IMR-90 (cell line): ENCODE measurements at regions not wholly inside any gene's neighbourhood (a gene's known extent, or its start where the extent isn't known, plus 50 kb on each side); places are given as distances from the start of the nearest gene placed in this dataset.

Experiments
- ATAC-seq: fragments of 200-7000 bp; cut with Tn5 transposase; 2 replicates; pipeline ENCODE4 v1.9.1; 2020; ENCODE audit warnings: low read depth, mild to moderate bottlenecking, moderate library complexity
- BruUV-seq: library from RNA; stranded (reverse); fragments of 400-500 nt; replicated peaks from 2 replicates; lab custom pipeline; 2021; lab: Mats Ljungman, UMichigan
- CTCF ChIA-PET: fragments of 300-600 bp; formaldehyde crosslinking; extraction: SDS; loops from one replicate; lab custom pipeline; 2021; ENCODE audit warnings: antibody characterized with exemption; lab: Yijun Ruan, JAX
- POLR2A ChIA-PET: fragments of 300-600 bp; sonication (Branson Sonifier 250); formaldehyde crosslinking; loops from one replicate; lab custom pipeline; 2022; ENCODE audit warnings: antibody characterized with exemption; ENCODE audit not compliant: unreplicated experiment; lab: Charles Lee
- DNase-seq: peaks from one replicate; pipeline ENCODE4 v3.0.0; 2013
- H2AFZ ChIP-seq: replicated peaks from 2 replicates; pipeline ENCODE3; 2013; ENCODE audit warnings: low read length, mild to moderate bottlenecking; ENCODE audit not compliant: poor library complexity
- H2AK5ac ChIP-seq: 2 replicates; pipeline ENCODE4 v1.6.1; 2013; ENCODE audit warnings: low read depth, low read length, inconsistent platforms
- H2AK9ac ChIP-seq: replicated peaks from 2 replicates; pipeline ENCODE3; 2013; ENCODE audit warnings: mild to moderate bottlenecking, low read depth, low read length, moderate library complexity; ENCODE audit not compliant: poor library complexity
- H2BK120ac ChIP-seq: 2 replicates; pipeline ENCODE4 v1.6.1; 2013; ENCODE audit warnings: low read depth, low read length, inconsistent platforms
- H2BK15ac ChIP-seq: 3 replicates; pipeline ENCODE4 v1.6.1; 2013; ENCODE audit warnings: low read depth, low read length, inconsistent platforms
- H2BK20ac ChIP-seq: 2 replicates; pipeline ENCODE4 v1.6.1; 2013; ENCODE audit warnings: low read depth, mild to moderate bottlenecking, inconsistent platforms, low read length, moderate library complexity
- H2BK5ac ChIP-seq: 2 replicates; pipeline ENCODE4 v1.6.1; 2013; ENCODE audit warnings: mild to moderate bottlenecking, low read depth, low read length, inconsistent platforms; ENCODE audit not compliant: poor library complexity, severe bottlenecking
- H3K14ac ChIP-seq: replicated peaks from 2 replicates; pipeline ENCODE4 v1.6.1; 2013; ENCODE audit warnings: low read depth, low read length, inconsistent platforms
- H3K18ac ChIP-seq: 2 replicates; pipeline ENCODE4 v1.6.1; 2013; ENCODE audit warnings: low read depth, low read length, control low read depth
- H3K23ac ChIP-seq: 2 replicates; pipeline ENCODE4 v1.6.1; 2013; ENCODE audit warnings: low read depth, low read length, inconsistent platforms
- H3K27ac ChIP-seq: 2 replicates; pipeline ENCODE4 v1.5.1; 2013; ENCODE audit warnings: mild to moderate bottlenecking, control low read depth, low read length; ENCODE audit not compliant: insufficient read depth
- H3K27me3 ChIP-seq: 2 replicates; pipeline ENCODE4 v1.6.1; 2013; ENCODE audit warnings: low read length; ENCODE audit not compliant: control insufficient read depth, insufficient read depth
- H3K36me3 ChIP-seq: 2 replicates; pipeline ENCODE4 v1.6.1; 2013; ENCODE audit warnings: low read length, mixed read lengths; ENCODE audit not compliant: control insufficient read depth, insufficient read depth
- H3K4ac ChIP-seq: 2 replicates; pipeline ENCODE4 v1.6.1; 2013; ENCODE audit warnings: low read depth, low read length, inconsistent platforms
- H3K4me1 ChIP-seq: 2 replicates; pipeline ENCODE4 v1.6.1; 2013; ENCODE audit warnings: low read length, mixed read lengths; ENCODE audit not compliant: control insufficient read depth, insufficient read depth
- H3K4me2 ChIP-seq: 2 replicates; pipeline ENCODE4 v1.6.1; 2013; ENCODE audit warnings: low read depth, mild to moderate bottlenecking, control low read depth, low read length, moderate library complexity
- H3K4me3 ChIP-seq: 2 replicates; pipeline ENCODE4 v1.5.1; 2013; ENCODE audit warnings: low read depth, mild to moderate bottlenecking, control low read depth, low read length, moderate library complexity; ENCODE audit not compliant: insufficient read depth
- H3K56ac ChIP-seq: 2 replicates; pipeline ENCODE4 v1.6.1; 2013; ENCODE audit warnings: low read length, inconsistent platforms; ENCODE audit not compliant: insufficient read depth; ENCODE audit errors: extremely low read depth
- H3K79me1 ChIP-seq, 2 experiments: 2 replicates each; pipeline ENCODE4 v1.6.1; 2013; ENCODE audit warnings: low read length in 2 of 2, inconsistent platforms in 1 of 2, low read depth in 1 of 2
- H3K9ac ChIP-seq: 2 replicates; pipeline ENCODE4 v1.6.1; 2013; ENCODE audit warnings: low read depth, low read length, control low read depth
- H3K9me1 ChIP-seq: 2 replicates; pipeline ENCODE4 v1.6.1; 2013; ENCODE audit warnings: low read length, inconsistent platforms; ENCODE audit not compliant: insufficient read depth
- H3K9me3 ChIP-seq: 2 replicates; pipeline ENCODE4 v1.6.1; 2013; ENCODE audit warnings: low read length; ENCODE audit not compliant: control insufficient read depth, insufficient read depth
- H4K20me1 ChIP-seq: 2 replicates; pipeline ENCODE4 v1.6.1; 2013; ENCODE audit warnings: low read length, inconsistent platforms; ENCODE audit not compliant: insufficient read depth
- H4K5ac ChIP-seq: 2 replicates; pipeline ENCODE4 v1.6.1; 2013; ENCODE audit warnings: mild to moderate bottlenecking, low read depth, low read length, control low read depth
- H4K8ac ChIP-seq, 2 experiments: 2 replicates each; pipeline ENCODE4 v1.6.1; 2013; ENCODE audit warnings: low read depth in 2 of 2, low read length in 2 of 2, control low read depth in 1 of 2, inconsistent platforms in 1 of 2
- H4K91ac ChIP-seq: 2 replicates; pipeline ENCODE4 v1.6.1; 2013; ENCODE audit warnings: low read depth, low read length, inconsistent platforms; ENCODE audit not compliant: insufficient read depth
- BHLHE40 ChIP-seq: fragments of 150-350 bp; IDR thresholded peaks from 2 replicates; pipeline ENCODE4 v1.6.1; 2016; ENCODE audit warnings: mild to moderate bottlenecking, low read depth, low read length
- CEBPB ChIP-seq: IDR thresholded peaks from 2 replicates; pipeline ENCODE4 v1.6.1; 2012; ENCODE audit warnings: low read depth, low read length, improper control_type of control experiment
- CTCF ChIP-seq: conservative IDR thresholded peaks from 2 replicates; pipeline ENCODE4 v1.5.1; 2012; ENCODE audit warnings: mild to moderate bottlenecking, low read depth, low read length, improper control_type of control experiment
- ELK1 ChIP-seq: fragments of 150-350 bp; IDR thresholded peaks from 2 replicates; pipeline ENCODE4 v1.6.1; 2016; ENCODE audit warnings: low read depth, mild to moderate bottlenecking, low read length, moderate library complexity, borderline replicate concordance
- FOS ChIP-seq: fragments of 150-350 bp; IDR thresholded peaks from 2 replicates; pipeline ENCODE4 v1.6.1; 2016; ENCODE audit warnings: low read depth, low read length
- MAZ ChIP-seq: IDR thresholded peaks from 2 replicates; pipeline ENCODE4 v1.6.1; 2012; ENCODE audit warnings: low read depth, mild to moderate bottlenecking, low read length, improper control_type of control experiment, moderate library complexity, borderline replicate concordance
- MXI1 ChIP-seq: IDR thresholded peaks from 2 replicates; pipeline ENCODE4 v1.6.1; 2012; ENCODE audit warnings: low read depth, mild to moderate bottlenecking, low read length, moderate library complexity, borderline replicate concordance
- POLR2A ChIP-seq: IDR thresholded peaks from 2 replicates; pipeline ENCODE4 v1.6.1; 2012; ENCODE audit warnings: mild to moderate bottlenecking, low read depth, low read length
- RAD21 ChIP-seq: IDR thresholded peaks from 2 replicates; pipeline ENCODE4 v1.6.1; 2012; ENCODE audit warnings: low read length, improper control_type of control experiment
- RCOR1 ChIP-seq: IDR thresholded peaks from 2 replicates; pipeline ENCODE4 v1.6.1; 2012; ENCODE audit warnings: mild to moderate bottlenecking, low read length, improper control_type of control experiment; ENCODE audit not compliant: insufficient replicate concordance
- USF2 ChIP-seq: fragments of 150-350 bp; IDR thresholded peaks from 2 replicates; pipeline ENCODE4 v1.6.1; 2017; ENCODE audit warnings: mild to moderate bottlenecking, antibody characterized with exemption, low read length, low read depth
- WGBS, 2 experiments: methylation state at CpG; one replicate each; pipeline versions ENCODE4 v1.1.5 to v1.1.7; 2013; ENCODE audit warnings: missing lambda C conversion rate in 2 of 2; ENCODE audit not compliant: insufficient read length in 1 of 2; ENCODE audit errors: extremely low coverage in 2 of 2; 5-methylcytosine and 5-hydroxymethylcytosine counted together
- dilution Hi-C: fragments of 300-500 bp; cut with HindIII; formaldehyde crosslinking; loops from one replicate; pipeline ENCODE4 v1.14.3; 2018; ENCODE audit warnings: low sequenced_read_pairs; ENCODE audit not compliant: unreplicated experiment
- in situ Hi-C: fragments of 300-500 bp; cut with MboI; formaldehyde crosslinking; loops from 3 replicates; pipeline ENCODE4 v1.14.3; 2019; ENCODE audit warnings: low sequenced_read_pairs, inconsistent platforms, mixed read lengths
- intact Hi-C: fragments of 100-400 bp; cut with micrococcal nuclease; formaldehyde crosslinking; loops from 2 replicates; pipeline ENCODE4 v1.10.0; 2022

GRCh38 chr2:129361688-129362087, 617.8 kb upstream of the RAB6C start:
- Histone ChIP-seq H3K9me1 (no peaks in the 10 kb centered on the region), H3K9ac (no peak overlapping the region), H4K8ac (no peak overlapping the region), H3K4ac (no peak overlapping the region), H3K27ac (no peak overlapping the region), H2AK5ac (no peak overlapping the region), H4K91ac (no peak overlapping the region), H3K23ac (no peak overlapping the region), H4K5ac (no peak overlapping the region), H2BK15ac (no peak overlapping the region), H3K27me3 (no peaks in the 10 kb centered on the region), H3K4me1 (no peaks in the 10 kb centered on the region), H2BK20ac (no peak overlapping the region), H3K9me3 (peaks cover 32% of the 10 kb centered on the region), H2AFZ (peak overlapping the region; percentile 70), H3K4me2 (no peak overlapping the region), H3K4me3 (no peak overlapping the region), H3K14ac (no peak overlapping the region), H2BK120ac (no peak overlapping the region), H3K56ac (no peak overlapping the region), H2BK5ac (no peak overlapping the region), H4K20me1 (no peaks in the 10 kb centered on the region), H3K79me1 (no peaks in the 10 kb centered on the region), H3K36me3 (no peaks in the 10 kb centered on the region), H2AK9ac (no peak overlapping the region), H3K18ac (no peak overlapping the region)
- intact Hi-C loops (no loop called here), dilution Hi-C loops (no loop called here), in situ Hi-C loops (no loop called here)
- ATAC-seq (no peak), DNase-seq (no peak)
- 40% methylated on average over 1 of the region's 3 CpGs; no CpG with 5 or more reads in 1 of the 2 experiments for WGBS, 2 experiments
- TF ChIP-seq MAZ: no peak
- no peak for TF ChIP-seq CTCF
- TF ChIP-seq BHLHE40: no peak
- no peak for TF ChIP-seq POLR2A
- no peak for TF ChIP-seq RAD21
- TF ChIP-seq MXI1: no peak
- no peak for TF ChIP-seq RCOR1
- TF ChIP-seq CEBPB: no peak
- TF ChIP-seq FOS: no peak
- TF ChIP-seq ELK1: no peak
- no peak for TF ChIP-seq USF2
- POLR2A ChIA-PET: no interaction called here
- no TSS peak for BruUV-seq
- CTCF ChIA-PET: no interaction called here
